Fibroblast of the aortic adventitia (primary cell): ENCODE measurements at regions not wholly inside any gene's neighbourhood (a gene's known extent, or its start where the extent isn't known, plus 50 kb on each side); places are given as distances from the start of the nearest gene placed in this dataset.

Experiments
- DNase-seq: peaks from one replicate; pipeline ENCODE4 v3.0.0-alpha.2; 2010; ENCODE audit warnings: low read depth
- H3K4me3 ChIP-seq: 2 replicates; pipeline ENCODE4 v1.5.1; 2011; ENCODE audit warnings: low read depth, mild to moderate bottlenecking, control low read depth, low read length, moderate library complexity
- CTCF ChIP-seq: IDR thresholded peaks from 2 replicates; pipeline ENCODE4 v1.5.1; 2011; ENCODE audit warnings: mild to moderate bottlenecking, low read length, control low read depth, inconsistent platforms; ENCODE audit not compliant: insufficient read depth

DNA sequence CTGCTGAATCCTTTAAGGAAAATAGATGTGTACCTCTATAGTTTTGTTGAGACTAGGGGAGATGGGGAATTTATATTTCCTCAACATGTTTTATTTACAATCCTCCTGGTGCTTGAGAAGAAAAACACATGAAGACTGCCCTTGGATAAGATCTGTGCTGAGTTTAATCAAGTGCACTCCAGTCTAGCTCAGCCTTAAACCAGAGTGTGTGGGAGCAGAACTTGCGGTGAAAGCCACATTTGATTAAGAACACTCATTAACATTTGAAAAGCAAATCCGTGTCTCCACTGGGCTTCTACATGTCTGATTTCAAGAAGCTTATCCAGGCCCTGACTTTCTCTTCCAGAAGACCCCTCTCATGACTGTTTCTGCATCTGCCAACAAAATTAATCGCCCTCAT lies 84.8 kb upstream of the ITGA6 start:
- no peak overlapping the region for H3K4me3 ChIP-seq
- no peak for DNase-seq
- no peak for TF ChIP-seq CTCF

DNA sequence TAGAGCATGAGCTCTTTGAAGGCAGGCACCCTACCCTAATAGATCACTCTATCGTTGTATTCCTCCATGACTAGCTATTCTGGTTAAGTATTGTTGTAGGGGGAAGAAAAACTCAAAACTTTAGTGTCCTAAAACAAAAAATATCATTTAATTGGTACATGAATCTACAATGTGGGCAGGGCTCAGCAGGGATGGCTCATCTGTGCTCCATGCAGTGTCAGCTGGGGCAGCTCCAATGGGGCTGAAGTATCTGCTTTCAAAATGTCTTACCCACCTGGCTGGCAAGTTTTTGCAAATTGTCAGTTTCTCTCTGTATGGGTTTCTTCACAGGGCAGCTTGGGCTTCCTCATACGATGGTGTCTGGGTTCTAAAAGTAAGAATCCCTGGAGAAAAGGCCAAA lies 83.2 kb upstream of the ITGA6 start:
- DNase-seq = no peak
- no peak overlapping the region for H3K4me3 ChIP-seq
- TF ChIP-seq CTCF = no peak

- no peak overlapping the region for H3K4me3 ChIP-seq
- TF ChIP-seq CTCF = no peak
- DNase-seq = peak; percentile 76
Observed at GRCh38 chr2:172345956-172346555, 81.3 kb upstream of the ITGA6 start.

DNA sequence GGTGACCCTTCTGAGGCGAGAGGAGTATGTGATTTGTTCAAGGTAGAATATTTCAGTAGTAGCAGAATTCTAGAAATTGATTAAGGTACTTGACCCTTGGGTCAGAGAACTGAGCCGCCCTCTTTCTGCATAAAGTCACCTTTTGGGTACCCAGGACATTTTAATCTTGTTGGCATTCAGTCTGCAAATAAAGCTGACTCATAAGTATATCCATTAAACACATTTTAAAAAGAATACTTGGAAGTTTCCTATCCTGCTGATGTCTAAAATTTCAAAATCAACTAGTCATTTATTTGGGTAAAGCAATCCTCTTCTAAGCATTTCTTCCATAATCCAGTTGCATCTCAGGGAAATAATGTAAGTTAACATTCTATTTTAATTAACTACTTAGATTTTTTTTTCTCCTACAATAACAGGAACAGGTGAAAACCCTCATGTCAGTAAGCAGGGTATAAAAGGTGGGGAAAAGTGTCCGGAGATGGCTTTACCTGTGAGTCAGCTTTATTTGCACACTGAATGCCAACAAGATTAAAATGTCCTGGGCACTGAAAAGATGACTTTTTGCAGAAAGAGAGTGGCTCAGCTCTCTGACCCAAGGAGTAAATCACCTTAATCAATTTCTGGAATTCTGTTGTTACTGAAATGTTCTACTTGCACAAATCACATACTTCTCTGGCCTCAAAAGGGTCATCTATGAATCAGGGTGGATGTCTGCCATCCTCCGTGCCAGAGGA lies 78.7 kb upstream of the ITGA6 start:
- no peak for TF ChIP-seq CTCF
- no peak for DNase-seq
- no peak overlapping the region for H3K4me3 ChIP-seq

DNA sequence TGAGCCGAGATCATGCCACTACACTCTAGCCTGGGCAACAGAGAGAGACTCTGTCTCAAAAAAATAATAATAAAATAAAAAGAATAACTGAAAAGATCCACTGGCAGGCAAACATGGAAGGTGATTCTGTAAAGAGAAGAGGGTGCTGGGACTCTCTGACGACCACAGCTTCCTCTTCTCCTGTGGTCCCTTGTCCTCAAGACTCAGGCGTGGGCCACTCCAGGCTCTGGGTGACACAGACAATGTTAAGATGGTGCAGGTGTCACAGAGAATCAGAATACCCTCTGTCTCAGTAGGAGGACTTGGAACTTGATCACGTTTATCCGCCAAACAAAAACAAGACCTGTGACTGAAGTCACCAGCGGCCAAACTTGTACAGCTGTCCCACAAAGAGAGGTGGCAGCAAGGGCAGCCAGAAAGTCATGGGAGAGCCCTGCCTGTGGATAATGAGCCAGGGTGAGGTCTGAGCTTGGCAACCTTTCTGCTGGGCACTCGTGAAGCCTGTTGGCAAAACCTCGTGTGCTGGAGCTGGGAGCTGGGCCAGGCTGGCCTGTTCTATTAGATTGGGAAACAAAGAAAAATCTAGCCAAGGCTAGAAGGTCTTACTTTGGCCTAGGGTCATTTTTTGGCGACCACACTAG lies 76.4 kb upstream of the ITGA6 start:
- no peak overlapping the region for H3K4me3 ChIP-seq
- no peak for TF ChIP-seq CTCF
- no peak for DNase-seq

- TF ChIP-seq CTCF = no peak
- no peak for DNase-seq
- no peak overlapping the region for H3K4me3 ChIP-seq
Observed at GRCh38 chr2:172351586-172351985, 75.8 kb upstream of the ITGA6 start.
